Adrenal gland (tissue), 9 donors: ENCODE measurements at regions not wholly inside any gene's neighbourhood (a gene's known extent, or its start where the extent isn't known, plus 50 kb on each side); places are given as distances from the start of the nearest gene placed in this dataset.
"Not testable (repeated sequence)": the region's sequence is repeated elsewhere in the genome, so short reads cannot be mapped to it uniquely, and the experiment has no call there.

Experiments
- DNase-seq, 7 donors: peaks; one replicate each; pipeline ENCODE4 v3.0.0-alpha.2; 2019 to 2020
- H3K27ac ChIP-seq, 5 donors: fragments of 200-600 bp; sonication (generic) in 4 of 5; 1 replicate in 3 of 5; 2 replicates in 2 of 5; pipeline versions ENCODE4 v1.5.1 to v1.8.0; 2016 to 2020; ENCODE audit warnings: mild to moderate bottlenecking in 1 of 5
- H3K27me3 ChIP-seq: fragments of 200-600 bp; 2 replicates; pipeline ENCODE4 v1.8.0; 2021
- H3K36me3 ChIP-seq, 2 donors: fragments of 200-600 bp; replicated peaks in 1 of 2; 1 replicate in 1 of 2; 2 replicates in 1 of 2; pipeline versions ENCODE4 v1.5.1 to v1.8.0; 2018 to 2022
- H3K4me1 ChIP-seq, 2 donors: fragments of 200-600 bp; replicated peaks in 1 of 2; 1 replicate in 1 of 2; 2 replicates in 1 of 2; pipeline versions ENCODE4 v1.5.1 to v1.8.0; 2018 to 2021
- H3K4me3 ChIP-seq, 4 donors: fragments of 200-600 bp; sonication (generic) in 3 of 4; one replicate each; pipeline ENCODE4 v1.5.1; 2016 to 2018
- H3K9me3 ChIP-seq, 3 donors: fragments of 200-600 bp; sonication (generic) in 1 of 3; replicated peaks in 1 of 3; 1 replicate in 2 of 3; 2 replicates in 1 of 3; pipeline versions ENCODE4 v1.5.1 to v1.8.0; 2016 to 2021
- CTCF ChIP-seq, 6 experiments: fragments of 450-650 bp in 4 of 6; fragments of 200-600 bp in 2 of 6; sonication (generic) in 1 of 6; IDR thresholded peaks; 1 replicate in 5 of 6; 2 replicates in 1 of 6; pipeline versions ENCODE4 v1.5.1 to v1.8.0; 2016 to 2021; ENCODE audit warnings: antibody characterized with exemption in 6 of 6, mild to moderate bottlenecking in 2 of 6, moderate library complexity in 1 of 6
- POLR2A ChIP-seq, 2 donors: fragments of 450-650 bp; IDR thresholded peaks; one replicate each; pipeline ENCODE4 v1.6.1; 2017; ENCODE audit warnings: antibody characterized with exemption in 2 of 2, mild to moderate bottlenecking in 2 of 2, moderate library complexity in 1 of 2
- WGBS, 4 donors: extraction: QIAGEN DNeasy Blood & Tissue Kit in 2 of 4; methylation state at CpG; one replicate each; pipeline versions ENCODE4 v1.1.5 to v1.1.7; 2013 to 2017; 5-methylcytosine and 5-hydroxymethylcytosine counted together
- intact Hi-C, 2 donors: fragments of 100-400 bp; cut with DNase I; formaldehyde crosslinking; loops; one replicate each; pipeline versions ENCODE4 v1.14.1 to v1.15.0; 2022 to 2023
- donor health status: healthy with polysubstance abuse.
- donor health status: Bipolar disorder and iron deficiency.
- donor health status: DM: yes; HTN: yes; CAD: no.
- donor health status: DM: no; HTN: no; CAD: no.
- donor health status: DM: no; HTN: no; CAD: no.

- no peaks in the 10 kb centered on the region for H3K36me3 ChIP-seq
- no peaks in the 10 kb centered on the region for H3K9me3 ChIP-seq
- H3K27me3 ChIP-seq = no peaks in the 10 kb centered on the region
- no peak overlapping the region for H3K4me3 ChIP-seq
- 76 to 100% (median 82%) methylated on average over 1 of the region's 1 CpG for WGBS, 4 donors
- H3K4me1 ChIP-seq = no peaks in the 10 kb centered on the region
- DNase-seq = no peak
- no peak overlapping the region for H3K27ac ChIP-seq
- no peak for TF ChIP-seq POLR2A (IDR thresholded peaks at IDR 0.05)
- TF ChIP-seq CTCF (IDR thresholded peaks at IDR 0.05) = no peak
- intact Hi-C loops = no loop called here
Measured at GRCh38 chr12:72748971-72749370, 476.8 kb downstream of the TRHDE start.

DNA sequence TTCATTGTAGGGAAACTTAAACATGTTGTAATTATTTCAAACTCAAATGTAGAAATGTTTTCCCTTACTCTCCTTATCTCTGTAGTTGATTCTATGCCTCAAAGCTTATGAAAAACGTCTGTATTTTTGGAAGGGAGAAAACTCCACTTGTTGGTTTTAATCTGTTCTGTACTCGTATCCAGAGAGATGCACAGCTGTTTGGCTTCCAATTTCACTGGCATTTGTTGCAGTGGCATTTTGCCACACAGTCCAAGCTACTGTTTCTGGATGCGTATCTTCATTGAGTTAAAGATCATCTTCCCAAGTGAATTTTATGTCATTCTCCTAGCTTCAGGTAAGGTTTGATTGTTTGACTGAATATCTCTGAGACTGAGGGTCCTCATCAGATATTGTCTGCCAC, 481.4 kb downstream of the TRHDE start:
- Histone ChIP-seq H3K36me3 (no peaks in the 10 kb centered on the region), H3K4me1 (no peaks in the 10 kb centered on the region), H3K27ac (no peak overlapping the region), H3K27me3 (no peaks in the 10 kb centered on the region), H3K9me3 (no peaks in the 10 kb centered on the region), H3K4me3 (no peak overlapping the region)
- TF ChIP-seq CTCF (IDR thresholded peaks at IDR 0.05) (no peak), POLR2A (IDR thresholded peaks at IDR 0.05) (no peak)
- no peak for DNase-seq
- whole genome bisulfite sequencing, 4 donors = 44 to 59% (median 52%) methylated on average over 3 of the region's 3 CpGs
- intact Hi-C loops = no loop called here

DNA sequence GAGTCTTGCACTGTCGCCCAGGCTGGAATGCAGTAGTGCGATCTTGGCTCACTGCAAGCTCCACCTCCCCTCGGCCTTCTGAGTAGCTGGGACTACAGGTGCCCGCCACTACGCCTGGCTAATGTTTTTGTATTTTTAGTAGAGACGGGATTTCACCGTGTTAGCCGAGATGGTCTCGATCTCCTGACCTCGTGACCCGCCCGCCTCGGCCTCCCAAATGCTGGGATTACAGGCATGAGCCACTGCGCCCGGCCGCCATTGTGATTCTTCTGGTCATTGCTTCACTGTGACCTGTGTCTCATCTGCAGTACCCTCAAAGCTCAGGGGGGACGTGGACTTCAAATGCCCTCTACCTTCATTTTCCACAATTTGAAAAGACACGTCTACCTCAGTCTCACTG, 481.9 kb downstream of the TRHDE start:
- intact Hi-C loops = not testable (repeated sequence)
- 84 to 92% (median 89%) methylated on average over 18 of the region's 18 CpGs for WGBS, 4 donors

DNA sequence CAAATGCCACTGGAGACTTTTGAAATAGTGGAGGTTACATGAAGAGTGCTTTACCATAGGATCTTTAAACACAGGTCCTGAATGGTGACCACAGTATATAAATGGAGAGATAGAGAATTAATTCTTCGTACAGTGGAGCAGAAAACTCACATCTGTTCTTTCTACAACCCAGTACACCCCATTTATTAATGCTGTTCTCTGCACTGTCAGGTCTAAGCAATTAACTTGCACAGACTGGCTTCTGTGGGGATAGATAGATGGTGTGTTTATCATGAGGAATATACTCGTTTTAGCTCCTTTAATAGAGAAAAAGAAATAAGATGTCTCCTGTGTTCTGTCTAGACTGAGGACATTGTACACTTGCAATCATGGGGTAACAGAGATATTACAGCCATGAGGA, 494.3 kb downstream of the TRHDE start:
- no peaks in the 10 kb centered on the region for H3K27me3 ChIP-seq
- no peak overlapping the region for H3K27ac ChIP-seq
- intact Hi-C loops = no loop called here
- H3K36me3 ChIP-seq = no peaks in the 10 kb centered on the region
- DNase-seq = no peak
- H3K4me1 ChIP-seq = no peaks in the 10 kb centered on the region
- WGBS, 4 donors = 29 to 48% (median 35%) methylated on average over 2 of the region's 2 CpGs
- no peak overlapping the region for H3K4me3 ChIP-seq
- peaks cover 0 to 4% (median 4%) of the 10 kb centered on the region in 3 donors for H3K9me3 ChIP-seq
- TF ChIP-seq CTCF (IDR thresholded peaks at IDR 0.05) = no peak
- no peak for TF ChIP-seq POLR2A (IDR thresholded peaks at IDR 0.05)

More for the DNA sequence above, 481.9 kb downstream of the TRHDE start:
- H3K27me3 ChIP-seq, H3K27ac ChIP-seq, H3K36me3 ChIP-seq, DNase-seq, H3K4me3 ChIP-seq, H3K9me3 ChIP-seq, H3K4me1 ChIP-seq: not testable (repeated sequence)

DNA sequence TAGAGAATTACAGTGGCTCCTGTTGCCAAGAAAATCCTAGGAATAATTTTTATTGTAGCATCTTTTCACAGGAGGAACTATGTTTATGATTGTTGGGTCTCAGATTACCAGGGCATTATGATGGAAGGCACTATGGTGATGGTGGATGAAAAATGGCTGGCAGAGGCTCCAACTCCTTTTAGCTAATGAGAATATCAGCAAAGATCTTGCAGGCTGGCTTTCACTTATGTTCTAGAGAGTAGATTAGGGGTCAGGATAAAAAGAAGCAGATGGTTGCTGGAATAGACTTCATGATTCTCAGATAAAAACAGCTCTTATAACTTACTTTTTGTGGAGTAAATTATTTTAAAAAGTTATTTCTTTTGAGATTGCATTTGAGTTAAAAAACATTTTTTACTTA, 501.9 kb downstream of the TRHDE start:
- Histone ChIP-seq H3K27ac (no peak overlapping the region), H3K4me1 (no peaks in the 10 kb centered on the region), H3K27me3 (no peaks in the 10 kb centered on the region), H3K4me3 (no peak overlapping the region), H3K36me3 (no peaks in the 10 kb centered on the region), H3K9me3 (no peaks in the 10 kb centered on the region)
- TF ChIP-seq CTCF (IDR thresholded peaks at IDR 0.05) = no peak
- no peak for TF ChIP-seq POLR2A (IDR thresholded peaks at IDR 0.05)
- intact Hi-C loops = no loop called here
- no peak for DNase-seq
